ENCODE measurements at regions not wholly inside any gene's neighbourhood (a gene's known extent, or its start where the extent isn't known, plus 50 kb on each side); places are given as distances from the start of the nearest gene placed in this dataset.

- BruUV-seq (replicated peaks): no TSS peak
- in situ Hi-C loops (cut with MboI) (no loop called here), intact Hi-C loops (cut with micrococcal nuclease; ENCODE audit: unreplicated experiment) (no loop called here)
- no peak overlapping the region for H3K4me2 ChIP-seq (ENCODE audit: control insufficient read depth, insufficient read depth)
- ChIA-PET SMC1A (ENCODE audit: uncharacterized antibody, unreplicated experiment) (no interaction called here), CTCF (no interaction called here), POLR2A (no interaction called here), RAD21 (ENCODE audit: unreplicated experiment) (no interaction called here)
- no peaks in the 10 kb centered on the region for H3K27me3 ChIP-seq (replicated peaks in 1 of 2; ENCODE audit: control insufficient read depth in 2 of 2, insufficient read depth in 2 of 2, low read length in 1 of 2)
- no peaks in the 10 kb centered on the region for H3K4me1 ChIP-seq (ENCODE audit: control insufficient read depth, insufficient read depth, low read length)
- H3K4me3 ChIP-seq: no peak overlapping the region
- ATAC-seq (no peak), FAIRE-seq (no peak), DNase-seq (ENCODE audit: low read depth, low spot score) (no peak)
- H4K20me1 ChIP-seq (ENCODE audit: control insufficient read depth, insufficient read depth): no peaks in the 10 kb centered on the region
- H3K9me3 ChIP-seq (replicated peaks; ENCODE audit: control insufficient read depth, insufficient read depth, low read length): no peaks in the 10 kb centered on the region
- no peaks in the 10 kb centered on the region for H3K79me2 ChIP-seq (ENCODE audit: control insufficient read depth, insufficient read depth, low read length)
- H3K9ac ChIP-seq (ENCODE audit: control insufficient read depth, insufficient read depth, low read length): no peak overlapping the region
- no peaks in the 10 kb centered on the region for H3K36me3 ChIP-seq (ENCODE audit: control insufficient read depth in 2 of 2, insufficient read depth in 2 of 2, low read length in 1 of 2)
- H3K27ac ChIP-seq (ENCODE audit: control insufficient read depth, insufficient read depth): no peak overlapping the region
- TF ChIP-seq ESRRA (IDR thresholded peaks at IDR 0.05; ENCODE audit: low read length): no peak
- TF ChIP-seq NKRF (conservative IDR thresholded peaks at IDR 0.05): no peak
- no peak for TF ChIP-seq TCF12 (IDR thresholded peaks at IDR 0.05; ENCODE audit: low read depth, low read length)
- TF ChIP-seq NFIC (IDR thresholded peaks at IDR 0.05; ENCODE audit: low read depth, low read length): no peak
- no peak for TF ChIP-seq MYC (IDR thresholded peaks at IDR 0.05; ENCODE audit: insufficient read depth, insufficient read length, insufficient replicate concordance, low read length, severe bottlenecking)
- no peak for TF ChIP-seq DPF2 (IDR thresholded peaks at IDR 0.05)
- TF ChIP-seq KAT2A (conservative IDR thresholded peaks at IDR 0.05; ENCODE audit: control insufficient read depth, low read depth, low read length): no peak
- no peak for TF ChIP-seq RCOR1 (conservative IDR thresholded peaks at IDR 0.05; ENCODE audit: low read depth, low read length)
- TF ChIP-seq PAX8 (IDR thresholded peaks at IDR 0.05): no peak
- no peak for TF ChIP-seq ZNF384 (IDR thresholded peaks at IDR 0.05; ENCODE audit: borderline replicate concordance, low read depth, low read length)
- TF ChIP-seq ZNF274 (IDR thresholded peaks at IDR 0.05; ENCODE audit: insufficient read depth, insufficient read length): no peak
- no peak for TF ChIP-seq IRF4 (IDR thresholded peaks at IDR 0.05; ENCODE audit: low read depth, low read length)
- 53% methylated on average over 2 of the region's 2 CpGs for WGBS (ENCODE audit: insufficient coverage, insufficient replicate concordance, low lambda C conversion rate, missing lambda C conversion rate)
- no peak overlapping the region for H2AFZ ChIP-seq (ENCODE audit: control insufficient read depth, low read depth, low read length)
Measured at GRCh38 chr10:36721871-36722270, 403.5 kb upstream of the ANKRD30A start.
